Left cardiac atrium (tissue), 4 donors: ENCODE measurements at regions not wholly inside any gene's neighbourhood (a gene's known extent, or its start where the extent isn't known, plus 50 kb on each side); places are given as distances from the start of the nearest gene placed in this dataset.
"Not testable (repeated sequence)": the region's sequence is repeated elsewhere in the genome, so short reads cannot be mapped to it uniquely, and the experiment has no call there.

Source experiments
- ATAC-seq, 2 donors: fragments of 200-7000 bp; cut with Tn5 transposase; one replicate each; pipeline ENCODE4 v1.9.1; 2020; ENCODE audit warnings: mild to moderate bottlenecking in 2 of 2, moderate library complexity in 2 of 2
- DNase-seq: peaks from one replicate; pipeline ENCODE4 v3.0.0-alpha.2; 2020
- intact Hi-C, 2 donors: fragments of 100-400 bp; cut with DNase I; formaldehyde crosslinking; loops; one replicate each; pipeline versions ENCODE4 v1.14.1 to v1.15.1; 2022 to 2023
- donor health status: DM: no; HTN: yes; CAD: no.
- donor health status: DM: no; HTN: yes; CAD: no; lungs with severe emphysema.
- donor health status: DM: yes; HTN: yes; CAD: no.
- donor health status: Dilated cardiomyopathy.

DNA sequence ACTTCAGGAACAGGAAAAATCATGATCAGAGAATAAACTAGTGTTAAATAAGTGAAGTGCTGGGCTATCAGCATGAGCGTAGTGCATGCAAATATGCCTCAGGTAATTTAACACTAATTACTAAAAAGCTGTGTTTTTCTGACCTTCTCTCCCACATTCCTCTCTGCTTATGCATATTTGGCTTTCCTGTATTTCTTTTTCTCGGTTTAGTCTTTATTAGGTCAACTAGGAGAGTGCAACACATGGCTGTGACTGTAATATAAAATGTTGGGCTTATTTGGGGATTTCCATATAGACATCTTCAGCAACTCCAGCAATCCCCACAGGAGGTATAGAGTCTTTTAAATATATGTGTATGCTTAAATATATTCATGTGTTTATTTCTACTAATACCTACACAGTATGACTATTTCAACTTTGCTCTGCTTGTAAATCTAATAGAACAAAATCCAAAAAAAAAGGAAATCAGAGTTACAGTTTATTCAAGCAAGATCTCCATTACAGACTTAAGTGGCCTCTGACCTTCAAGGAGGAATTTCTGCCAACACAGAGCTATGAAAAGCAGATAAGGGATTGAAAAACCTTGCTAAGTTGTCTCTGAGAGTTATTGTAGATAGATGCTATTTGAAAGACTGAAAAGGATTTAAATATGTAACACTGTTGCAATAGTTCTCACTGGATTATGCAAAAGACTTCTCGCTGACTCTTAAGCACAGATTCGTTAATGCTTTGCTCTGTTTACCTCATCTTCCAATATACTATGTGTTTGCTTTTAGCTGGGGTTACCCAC is 359.5 kb upstream of the RGPD4 start:
- ATAC-seq = peak in 1 of 2 donors; percentile 65
- intact Hi-C loops = no loop called here
- DNase-seq = no peak

GRCh38 chr2:107469437-107469995 is 357.2 kb upstream of the RGPD4 start:
- intact Hi-C loops = no loop called here
- no peak for DNase-seq
- ATAC-seq = no peak

DNA sequence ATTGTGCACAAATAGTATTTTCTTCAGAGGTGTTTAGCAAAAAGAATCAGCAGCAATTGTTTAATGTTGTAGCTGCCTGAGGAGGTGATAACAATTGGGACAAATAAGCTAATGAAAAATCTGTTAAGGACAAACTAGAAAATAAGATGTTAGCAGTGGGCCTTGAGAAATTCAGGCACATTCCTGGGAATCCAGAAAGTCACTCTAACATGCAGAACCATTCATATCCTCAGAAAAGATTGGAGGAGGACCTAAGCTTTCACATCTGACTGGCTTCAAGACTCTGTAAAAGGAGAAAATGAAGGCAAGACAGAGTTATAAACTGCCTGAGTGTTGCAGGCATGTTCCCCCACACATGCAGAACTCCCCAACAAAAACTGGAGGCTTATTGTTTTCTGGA is 353.5 kb upstream of the RGPD4 start:
- DNase-seq (no peak), ATAC-seq (no peak)
- intact Hi-C loops = no loop called here

DNA sequence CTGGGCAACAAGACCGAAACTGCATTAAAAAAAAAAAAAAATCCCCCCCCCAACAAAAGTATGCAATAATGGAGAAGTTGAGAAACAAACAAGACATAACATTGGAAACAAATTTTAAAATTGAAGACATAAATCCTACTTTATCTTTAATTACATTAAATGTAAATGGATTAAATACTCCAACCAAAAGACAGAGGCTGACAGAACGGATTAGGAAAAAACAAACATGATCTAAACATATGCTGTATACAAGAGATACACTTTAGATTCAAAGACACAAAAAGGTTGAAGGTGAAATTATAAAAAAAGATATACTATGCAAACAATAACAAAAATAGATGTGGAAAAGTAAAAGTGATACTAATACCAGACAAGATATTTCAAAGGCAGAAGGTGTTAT is 350.8 kb upstream of the RGPD4 start:
- intact Hi-C loops = no loop called here
- no peak for DNase-seq
- no peak for ATAC-seq

DNA sequence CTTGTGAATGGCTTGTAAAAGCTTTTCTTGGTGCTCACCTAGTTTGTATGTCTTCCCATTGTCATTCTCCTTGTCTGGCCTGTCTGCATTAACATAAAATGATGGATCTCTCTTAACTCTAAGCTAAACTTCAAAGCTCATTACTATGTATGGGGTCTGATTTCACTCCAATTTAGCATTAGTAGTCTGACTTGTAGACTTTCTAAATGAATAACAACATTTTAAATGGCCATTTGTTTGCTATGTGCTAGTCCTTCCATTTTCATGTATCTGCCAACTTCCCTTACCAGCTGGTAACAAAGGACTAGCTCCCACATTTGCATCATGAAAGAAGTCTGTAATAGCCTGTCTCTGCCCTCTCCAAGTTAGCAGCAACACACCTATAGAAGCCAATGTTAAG is 324.2 kb upstream of the RGPD4 start:
- DNase-seq (no peak), ATAC-seq (no peak)
- intact Hi-C loops = no loop called here

- ATAC-seq (no peak), DNase-seq (no peak)
- intact Hi-C loops = no loop called here
These were observed 314.5 kb upstream of the RGPD4 start for GRCh38 chr2:107511970-107512789.

- DNase-seq (no peak), ATAC-seq (peak in 1 of 2 donors; percentile 45)
- intact Hi-C loops = no loop called here
These were observed 301.3 kb upstream of the RGPD4 start for GRCh38 chr2:107525406-107525805.

DNA sequence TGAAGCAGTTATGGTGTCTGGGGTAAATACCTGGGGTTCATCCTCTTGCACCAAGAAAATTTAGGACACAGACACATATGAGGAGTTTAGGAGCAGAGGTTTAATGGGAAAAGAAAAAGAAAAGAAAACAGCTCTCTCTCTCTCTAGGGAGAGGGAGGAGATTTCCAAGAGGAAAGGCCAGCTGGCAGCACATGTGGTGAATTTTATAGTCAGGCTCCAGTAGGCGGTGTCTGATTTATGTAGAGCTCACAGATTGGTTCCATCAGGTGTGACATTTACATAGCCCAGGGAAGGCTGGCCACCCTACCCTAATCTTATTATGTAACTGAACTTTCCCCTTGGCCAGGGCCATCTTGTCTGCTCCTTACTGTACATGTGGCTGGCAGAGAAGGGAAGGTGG is 297.5 kb upstream of the RGPD4 start:
- intact Hi-C loops = no loop called here
- ATAC-seq (peak; percentile 74 to 78), DNase-seq (no peak)

- intact Hi-C loops = no loop called here
- no peak for ATAC-seq
- DNase-seq = no peak
These were observed 296.6 kb upstream of the RGPD4 start for GRCh38 chr2:107530046-107530445.

DNA sequence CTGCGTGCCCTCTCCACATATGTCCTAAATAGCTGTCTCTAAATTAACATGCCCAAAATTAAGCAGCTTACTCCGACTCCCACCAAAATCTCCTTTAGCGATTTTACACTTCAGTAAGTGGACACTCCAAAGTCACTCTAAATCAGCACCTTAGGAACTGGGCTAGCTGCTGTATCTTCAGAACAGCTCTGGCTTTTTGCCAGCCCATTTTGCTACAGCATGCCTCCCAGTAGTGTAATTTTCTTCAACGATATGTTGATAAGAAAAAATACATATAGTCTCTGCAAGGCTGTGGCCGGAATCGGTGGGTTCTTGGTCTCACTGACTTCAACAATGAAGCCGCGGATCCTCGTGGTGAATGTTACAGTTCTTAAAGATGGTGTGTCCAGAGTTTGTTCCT is 291.8 kb upstream of the RGPD4 start:
- ATAC-seq (no peak), DNase-seq (no peak)
- intact Hi-C loops = no loop called here

- intact Hi-C loops, ATAC-seq, DNase-seq: not testable (repeated sequence)
These were observed 290.6 kb upstream of the RGPD4 start for GRCh38 chr2:107535905-107536689.

DNA sequence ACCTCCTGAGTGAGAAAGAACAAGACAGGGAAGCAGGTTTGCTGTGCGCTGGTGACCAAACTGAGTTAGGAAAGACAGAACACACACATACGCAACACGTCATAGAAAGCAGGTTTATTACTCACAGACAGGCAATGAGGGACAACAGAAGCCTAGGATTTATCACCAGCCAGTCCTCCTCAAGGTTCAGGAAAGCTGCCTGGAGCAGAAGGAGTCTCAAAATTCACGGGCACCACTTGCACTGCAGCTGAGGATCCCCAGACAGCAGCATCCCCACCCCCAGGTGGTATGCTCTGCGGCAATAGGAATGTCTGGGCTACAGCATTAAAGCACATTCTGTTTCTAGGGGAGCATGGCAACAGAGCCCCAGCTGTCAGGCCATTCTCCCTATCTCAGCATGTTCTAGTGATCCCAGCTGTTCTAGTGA is 284.4 kb upstream of the RGPD4 start:
- intact Hi-C loops = no loop called here
- ATAC-seq (no peak), DNase-seq (no peak)

GRCh38 chr2:107543793-107544192 is 282.9 kb upstream of the RGPD4 start:
- DNase-seq (no peak), ATAC-seq (peak; percentile 50 to 72)
- intact Hi-C loops = no loop called here

DNA sequence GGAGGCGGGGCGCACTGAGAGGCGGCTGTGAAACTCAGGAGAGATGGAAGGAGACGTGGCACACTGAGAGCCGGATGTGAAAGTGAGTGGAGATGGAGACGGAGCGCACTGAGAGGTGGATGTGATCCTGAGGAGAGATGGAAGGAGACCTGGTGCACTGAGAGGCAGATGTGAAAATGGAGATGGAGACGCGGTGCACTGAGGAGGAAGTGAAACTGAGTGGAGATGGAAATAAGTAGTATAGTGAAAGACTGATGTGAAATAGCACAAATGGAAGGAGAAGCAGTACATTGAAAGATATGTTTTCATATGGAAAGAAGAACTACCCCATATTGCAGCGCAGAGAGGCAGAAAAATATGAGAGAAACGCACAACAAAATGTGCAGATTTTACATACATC is 281.6 kb upstream of the RGPD4 start:
- intact Hi-C loops = no loop called here
- no peak for ATAC-seq
- DNase-seq = no peak

GRCh38 chr2:107545851-107546250 is 280.8 kb upstream of the RGPD4 start:
- no peak for ATAC-seq
- intact Hi-C loops = no loop called here
- DNase-seq = no peak

- DNase-seq (no peak), ATAC-seq (no peak)
- intact Hi-C loops = no loop called here
These were observed 278.5 kb upstream of the RGPD4 start for GRCh38 chr2:107548216-107548615.

DNA sequence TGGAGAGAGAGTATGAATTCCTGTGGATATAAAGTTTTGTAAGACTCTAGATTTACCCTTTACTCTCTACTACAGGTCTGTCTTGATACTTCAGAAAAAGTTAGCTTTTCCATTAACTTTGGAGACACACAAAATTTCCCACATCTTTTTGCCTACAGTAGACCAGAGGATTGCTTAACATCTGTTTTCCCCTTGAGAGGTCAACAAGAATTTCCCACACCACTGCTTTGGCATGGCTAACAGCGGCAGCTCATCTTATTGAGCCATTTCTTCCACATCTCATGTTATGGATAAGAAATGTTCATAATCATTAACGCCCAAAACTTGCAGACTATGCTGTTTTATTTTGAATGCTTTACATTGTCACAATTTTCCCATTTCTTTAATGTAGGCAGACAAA is 273.6 kb upstream of the RGPD4 start:
- no peak for ATAC-seq
- DNase-seq = no peak
- intact Hi-C loops = no loop called here

DNA sequence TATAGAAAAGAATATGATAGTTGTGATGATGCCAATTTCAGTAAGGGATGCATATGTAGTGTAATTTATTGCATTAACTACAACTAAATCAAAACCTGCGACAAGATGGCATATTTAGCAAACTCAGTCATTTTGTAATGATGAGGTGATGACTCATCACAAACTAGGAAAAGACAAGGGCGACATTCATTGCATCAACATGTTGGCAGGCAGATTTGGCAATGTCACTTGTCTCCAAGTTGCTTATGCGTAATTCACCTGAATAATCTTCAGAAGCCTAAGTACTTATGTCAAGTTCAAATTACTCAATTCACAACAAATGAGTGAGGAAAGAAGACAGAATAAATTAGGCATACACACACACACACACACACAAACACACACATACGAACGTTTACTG is 273.2 kb upstream of the RGPD4 start:
- peak; percentile 27 to 42 for ATAC-seq
- DNase-seq = no peak
- intact Hi-C loops = no loop called here

GRCh38 chr2:107556038-107556627 is 270.6 kb upstream of the RGPD4 start:
- ATAC-seq = no peak
- no peak for DNase-seq
- intact Hi-C loops = no loop called here
